ENCODE measurements at regions not wholly inside any gene's neighbourhood (a gene's known extent, or its start where the extent isn't known, plus 50 kb on each side); places are given as distances from the start of the nearest gene placed in this dataset.

DNA sequence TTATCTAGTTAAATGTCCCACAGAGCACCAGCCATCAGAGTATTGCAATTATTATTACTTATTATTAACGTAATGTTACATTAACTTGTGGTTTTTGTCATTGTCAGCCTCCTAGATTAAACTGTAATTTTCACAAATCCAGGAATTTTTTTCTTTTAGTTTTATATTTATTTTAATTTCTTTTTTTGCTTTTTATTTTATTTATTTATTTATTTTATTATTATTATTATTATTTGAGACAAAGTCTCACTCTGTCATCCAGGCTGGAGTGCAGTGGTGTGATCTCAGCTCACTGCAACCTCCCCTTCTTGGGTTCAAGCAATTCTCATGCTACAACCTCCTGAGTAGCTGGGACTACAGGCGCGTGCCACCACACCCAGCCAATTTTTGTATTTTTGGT lies 202.9 kb upstream of the LUZP2 start:
- TF ChIP-seq, protein P1, sequence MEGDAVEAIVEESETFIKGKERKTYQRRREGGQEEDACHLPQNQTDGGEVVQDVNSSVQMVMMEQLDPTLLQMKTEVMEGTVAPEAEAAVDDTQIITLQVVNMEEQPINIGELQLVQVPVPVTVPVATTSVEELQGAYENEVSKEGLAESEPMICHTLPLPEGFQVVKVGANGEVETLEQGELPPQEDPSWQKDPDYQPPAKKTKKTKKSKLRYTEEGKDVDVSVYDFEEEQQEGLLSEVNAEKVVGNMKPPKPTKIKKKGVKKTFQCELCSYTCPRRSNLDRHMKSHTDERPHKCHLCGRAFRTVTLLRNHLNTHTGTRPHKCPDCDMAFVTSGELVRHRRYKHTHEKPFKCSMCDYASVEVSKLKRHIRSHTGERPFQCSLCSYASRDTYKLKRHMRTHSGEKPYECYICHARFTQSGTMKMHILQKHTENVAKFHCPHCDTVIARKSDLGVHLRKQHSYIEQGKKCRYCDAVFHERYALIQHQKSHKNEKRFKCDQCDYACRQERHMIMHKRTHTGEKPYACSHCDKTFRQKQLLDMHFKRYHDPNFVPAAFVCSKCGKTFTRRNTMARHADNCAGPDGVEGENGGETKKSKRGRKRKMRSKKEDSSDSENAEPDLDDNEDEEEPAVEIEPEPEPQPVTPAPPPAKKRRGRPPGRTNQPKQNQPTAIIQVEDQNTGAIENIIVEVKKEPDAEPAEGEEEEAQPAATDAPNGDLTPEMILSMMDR (IDR thresholded peaks at IDR 0.05; ENCODE audit: insufficient read depth, low read depth, low read length), result no peak
- no peak for TF ChIP-seq EZH2 (IDR thresholded peaks at IDR 0.05; ENCODE audit: insufficient read depth, low read length)
